ENCODE measurements at regions not wholly inside any gene's neighbourhood (a gene's known extent, or its start where the extent isn't known, plus 50 kb on each side); places are given as distances from the start of the nearest gene placed in this dataset.

DNA sequence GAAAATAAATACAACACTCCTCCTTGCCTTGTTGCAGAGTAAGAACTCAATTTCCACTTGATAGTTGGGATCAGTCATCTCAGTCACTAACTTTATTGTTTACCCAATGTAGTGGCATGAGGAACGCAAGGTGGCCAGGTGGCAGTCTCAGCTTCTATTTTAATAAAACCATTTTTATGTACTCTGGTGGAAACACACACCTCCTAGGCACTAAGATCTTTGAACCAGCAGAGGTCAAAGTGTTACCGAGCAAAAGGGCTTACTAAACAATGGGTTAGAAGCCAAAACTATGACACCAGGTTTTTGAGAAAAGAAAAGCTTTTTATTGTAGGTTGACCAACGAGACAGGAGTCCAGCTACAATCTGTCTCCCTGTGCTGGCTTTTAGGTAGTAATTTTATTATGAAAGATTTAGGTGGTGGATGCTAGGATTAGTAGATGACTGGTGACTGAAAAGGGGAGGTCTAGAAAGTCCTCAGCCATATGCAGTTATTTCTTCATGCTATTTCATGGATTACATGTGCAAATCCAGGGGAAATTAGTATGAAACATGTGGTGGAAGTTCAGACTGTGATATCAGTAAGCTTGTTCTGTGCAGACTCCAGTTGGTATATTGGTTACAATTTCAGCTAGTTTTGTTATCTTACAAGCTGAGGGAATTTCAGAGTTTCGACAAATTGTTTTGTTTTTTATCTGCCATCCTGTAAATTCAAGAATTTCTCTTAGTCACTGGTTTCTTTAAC lies 122.3 kb downstream of the PCTP start:
- Mint-ChIP-seq H3K9me3 (peaks cover 0 to 9% (median 3%) of the 10 kb centered on the region in 11 donors), H3K4me3 (no peak overlapping the region), H3K27ac (no peak overlapping the region), H3K27me3 (peaks cover 2 to 20% (median 9%) of the 10 kb centered on the region in 5 donors), H3K36me3 (peaks cover 0 to 7% (median 0%) of the 10 kb centered on the region in 5 donors), H3K4me1 (no peaks in the 10 kb centered on the region)
- ChIA-PET CTCF (no interaction called here), POLR2A (no interaction called here)
- Histone ChIP-seq H3K4me3 (ENCODE audit: low read length) (no peak overlapping the region), H3K36me3 (ENCODE audit: control insufficient read depth in 2 of 3, insufficient read depth in 3 of 3, low read length in 3 of 3) (no peaks in the 10 kb centered on the region), H3K4me1 (ENCODE audit: control insufficient read depth in 2 of 2, insufficient read depth in 2 of 2, low read length in 2 of 2) (no peaks in the 10 kb centered on the region), H3K27me3 (ENCODE audit: control insufficient read depth in 2 of 2, insufficient read depth in 2 of 2, low read length in 2 of 2) (no peaks in the 10 kb centered on the region), H3K9me3 (ENCODE audit: control insufficient read depth in 2 of 3, low read length in 3 of 3) (no peaks in the 10 kb centered on the region), H3K27ac (ENCODE audit: low read depth, low read length) (no peak overlapping the region)
- no peak for DNase-seq
- no peak for ATAC-seq
- intact Hi-C loops (cut with micrococcal nuclease): no loop called here

DNA sequence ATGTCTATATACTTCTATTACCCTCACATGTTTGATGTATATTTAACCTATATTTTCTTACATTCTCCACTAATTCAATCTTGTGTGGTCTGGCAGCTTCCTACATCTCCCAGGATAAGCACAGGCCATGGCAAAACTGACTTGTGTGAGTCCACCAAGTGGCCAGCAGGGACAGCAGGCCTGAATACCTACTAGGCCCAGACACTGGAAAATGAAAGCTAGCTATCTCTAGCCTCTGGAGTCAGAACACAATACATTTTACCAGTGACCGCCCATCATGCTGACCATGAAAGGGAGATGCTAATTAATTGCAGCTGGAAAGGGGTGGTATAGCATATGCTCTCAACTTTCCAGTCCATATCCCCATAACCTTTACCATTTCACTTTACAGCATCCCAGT lies 132.3 kb downstream of the PCTP start:
- intact Hi-C loops (cut with micrococcal nuclease): no loop called here
- Mint-ChIP-seq H3K4me3 (no peak overlapping the region), H3K27ac (no peak overlapping the region), H3K9me3 (peaks cover 0 to 2% (median 0%) of the 10 kb centered on the region in 11 donors), H3K36me3 (no peaks in the 10 kb centered on the region), H3K4me1 (no peaks in the 10 kb centered on the region), H3K27me3 (peaks cover 0 to 14% (median 4%) of the 10 kb centered on the region in 5 donors)
- POLR2A ChIA-PET: no interaction called here
- CTCF ChIA-PET: no interaction called here
- Histone ChIP-seq H3K27me3 (ENCODE audit: control insufficient read depth in 2 of 2, insufficient read depth in 2 of 2, low read length in 2 of 2) (no peaks in the 10 kb centered on the region), H3K9me3 (ENCODE audit: control insufficient read depth in 2 of 3, low read length in 3 of 3) (no peaks in the 10 kb centered on the region), H3K36me3 (ENCODE audit: control insufficient read depth in 2 of 3, insufficient read depth in 3 of 3, low read length in 3 of 3) (no peaks in the 10 kb centered on the region), H3K27ac (ENCODE audit: low read depth, low read length) (no peak overlapping the region), H3K4me3 (ENCODE audit: low read length) (no peak overlapping the region), H3K4me1 (ENCODE audit: control insufficient read depth in 2 of 2, insufficient read depth in 2 of 2, low read length in 2 of 2) (no peaks in the 10 kb centered on the region)
- DNase-seq (no peak), ATAC-seq (no peak)

DNA sequence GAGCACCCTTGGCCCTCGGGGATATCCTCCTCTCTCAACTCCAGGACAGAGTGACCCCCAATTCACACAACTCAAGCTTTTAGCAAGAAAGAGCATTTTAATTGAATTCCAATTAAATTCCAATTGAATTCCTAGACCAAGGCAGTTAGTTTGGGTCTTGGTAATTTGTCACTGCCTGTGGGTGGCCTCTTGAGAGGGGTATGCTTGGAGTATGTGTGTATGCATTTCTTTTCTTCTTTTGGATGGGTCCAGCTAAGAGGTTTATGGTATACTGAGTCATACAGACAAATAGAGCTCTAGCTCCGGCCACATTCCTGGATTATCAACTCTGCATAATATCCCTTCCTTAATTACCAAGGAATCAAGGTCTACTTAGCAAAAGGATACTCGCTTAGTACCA lies 136.7 kb downstream of the PCTP start:
- intact Hi-C loops (cut with micrococcal nuclease): no loop called here
- peaks cover 0 to 1% (median 0%) of the 10 kb centered on the region in 7 donors for H3K4me1 Mint-ChIP-seq
- no peaks in the 10 kb centered on the region for H3K4me1 ChIP-seq (ENCODE audit: control insufficient read depth in 2 of 2, insufficient read depth in 2 of 2, low read length in 2 of 2)
- H3K4me3 ChIP-seq (ENCODE audit: low read length): no peak overlapping the region
- no peaks in the 10 kb centered on the region for H3K36me3 Mint-ChIP-seq
- ChIA-PET CTCF (interaction anchor here (0.7 kb wide), 1 partner anchor 115 kb away, joined by 3 read pairs; no protein-coding TSS in a partner anchor), POLR2A (no interaction called here)
- no peak overlapping the region for H3K27ac ChIP-seq (ENCODE audit: low read depth, low read length)
- no peak overlapping the region for H3K4me3 Mint-ChIP-seq
- ATAC-seq: no peak
- peaks cover 0 to 13% (median 0%) of the 10 kb centered on the region in 11 donors for H3K9me3 Mint-ChIP-seq
- no peaks in the 10 kb centered on the region for H3K27me3 ChIP-seq (ENCODE audit: control insufficient read depth in 2 of 2, insufficient read depth in 2 of 2, low read length in 2 of 2)
- peaks cover 0 to 22% (median 15%) of the 10 kb centered on the region in 5 donors for H3K27me3 Mint-ChIP-seq
- H3K9me3 ChIP-seq (ENCODE audit: control insufficient read depth in 2 of 3, low read length in 3 of 3): no peaks in the 10 kb centered on the region
- no peak for DNase-seq
- H3K27ac Mint-ChIP-seq: no peak overlapping the region
- no peaks in the 10 kb centered on the region for H3K36me3 ChIP-seq (ENCODE audit: control insufficient read depth in 2 of 3, insufficient read depth in 3 of 3, low read length in 3 of 3)

- Mint-ChIP-seq H3K4me3 (no peak overlapping the region), H3K9me3 (peaks cover 0 to 13% (median 0%) of the 10 kb centered on the region in 11 donors), H3K27me3 (peaks cover 0 to 30% (median 17%) of the 10 kb centered on the region in 5 donors), H3K27ac (no peak overlapping the region), H3K4me1 (peaks cover 0 to 1% (median 0%) of the 10 kb centered on the region in 7 donors), H3K36me3 (no peaks in the 10 kb centered on the region)
- DNase-seq (no peak), ATAC-seq (no peak)
- Histone ChIP-seq H3K36me3 (ENCODE audit: control insufficient read depth in 2 of 3, insufficient read depth in 3 of 3, low read length in 3 of 3) (no peaks in the 10 kb centered on the region), H3K4me3 (ENCODE audit: low read length) (no peak overlapping the region), H3K9me3 (ENCODE audit: control insufficient read depth in 2 of 3, low read length in 3 of 3) (no peaks in the 10 kb centered on the region), H3K27me3 (ENCODE audit: control insufficient read depth in 2 of 2, insufficient read depth in 2 of 2, low read length in 2 of 2) (no peaks in the 10 kb centered on the region), H3K27ac (ENCODE audit: low read depth, low read length) (no peak overlapping the region), H3K4me1 (ENCODE audit: control insufficient read depth in 2 of 2, insufficient read depth in 2 of 2, low read length in 2 of 2) (no peaks in the 10 kb centered on the region)
- intact Hi-C loops (cut with micrococcal nuclease): no loop called here
- POLR2A ChIA-PET: no interaction called here
- CTCF ChIA-PET: no interaction called here
Observed at GRCh38 chr17:55889271-55889670, 138.4 kb downstream of the PCTP start.

DNA sequence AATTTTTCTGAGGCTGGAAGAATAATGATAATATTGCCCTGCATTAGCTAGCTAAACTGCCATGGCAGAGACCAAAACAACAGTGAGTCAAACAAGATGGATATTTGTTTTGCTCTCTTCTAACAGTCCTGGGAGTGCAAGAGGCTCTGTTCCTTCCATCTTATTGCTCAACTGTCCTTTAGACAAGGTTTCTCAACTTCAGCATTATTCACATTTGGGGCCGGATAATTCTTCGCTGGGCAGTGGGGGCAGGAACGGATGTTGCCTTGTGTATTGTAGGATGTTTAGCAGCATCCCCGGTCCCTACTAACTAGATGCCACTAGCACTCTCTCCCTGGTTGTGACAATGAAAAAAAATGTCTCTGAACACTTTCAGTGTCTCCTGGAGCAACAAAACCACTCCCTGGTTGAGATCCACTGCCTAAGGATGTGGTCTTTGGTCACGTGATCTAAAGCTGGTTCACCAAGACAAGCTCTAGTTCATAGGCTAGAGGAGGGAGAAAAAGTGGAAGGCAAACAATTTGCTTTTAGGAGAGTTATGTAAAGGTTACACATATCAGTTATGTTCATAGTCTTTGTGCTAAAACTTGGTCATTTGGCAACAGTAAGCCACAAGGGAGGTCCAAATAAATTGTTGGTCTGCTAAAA lies 144.4 kb downstream of the PCTP start:
- POLR2A ChIA-PET: no interaction called here
- intact Hi-C loops (cut with micrococcal nuclease): no loop called here
- DNase-seq (peak in 5 of 9 donors; percentile 8 to 52 (median 27)), ATAC-seq (no peak)
- H3K36me3 Mint-ChIP-seq: no peaks in the 10 kb centered on the region
- no peak overlapping the region for H3K4me3 ChIP-seq (ENCODE audit: low read length)
- peaks cover 0 to 6% (median 0%) of the 10 kb centered on the region in 11 donors for H3K9me3 Mint-ChIP-seq
- H3K27me3 ChIP-seq (ENCODE audit: control insufficient read depth in 2 of 2, insufficient read depth in 2 of 2, low read length in 2 of 2): no peaks in the 10 kb centered on the region
- H3K9me3 ChIP-seq (ENCODE audit: control insufficient read depth in 2 of 3, low read length in 3 of 3): no peaks in the 10 kb centered on the region
- peaks cover 0 to 7% (median 5%) of the 10 kb centered on the region in 7 donors for H3K4me1 Mint-ChIP-seq
- CTCF ChIA-PET: no interaction called here
- H3K4me1 ChIP-seq (ENCODE audit: control insufficient read depth in 2 of 2, insufficient read depth in 2 of 2, low read length in 2 of 2): no peaks in the 10 kb centered on the region
- H3K36me3 ChIP-seq (ENCODE audit: control insufficient read depth in 2 of 3, insufficient read depth in 3 of 3, low read length in 3 of 3): no peaks in the 10 kb centered on the region
- H3K27me3 Mint-ChIP-seq: peaks cover 0 to 20% (median 17%) of the 10 kb centered on the region in 5 donors
- no peak overlapping the region for H3K27ac ChIP-seq (ENCODE audit: low read depth, low read length)
- H3K4me3 Mint-ChIP-seq: no peak overlapping the region
- H3K27ac Mint-ChIP-seq: peak overlapping the region in 1 of 9 donors; percentile 14

DNA sequence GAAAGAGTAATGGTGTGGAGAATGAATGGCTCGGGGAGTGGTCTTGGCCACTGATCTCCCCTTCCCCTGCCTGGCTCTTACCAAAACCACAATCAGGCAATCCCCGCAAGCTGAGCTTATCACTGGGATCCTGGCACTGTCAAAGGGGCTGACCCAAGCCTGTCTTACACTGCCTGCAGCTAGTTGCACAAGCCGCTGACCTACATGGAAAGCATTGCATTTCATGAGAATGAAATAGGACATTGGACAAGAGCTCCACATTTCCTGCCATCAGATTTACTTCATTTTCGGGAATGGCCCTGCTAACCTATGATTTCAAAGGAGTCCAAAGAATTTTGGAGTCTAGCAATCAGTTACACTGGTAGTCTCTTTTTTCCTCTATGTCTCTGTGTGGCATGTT lies 146.4 kb downstream of the PCTP start:
- Mint-ChIP-seq H3K4me1 (peaks cover 0 to 7% (median 5%) of the 10 kb centered on the region in 7 donors), H3K27ac (no peak overlapping the region), H3K36me3 (no peaks in the 10 kb centered on the region), H3K4me3 (no peak overlapping the region), H3K27me3 (peaks cover 0 to 12% (median 8%) of the 10 kb centered on the region in 5 donors), H3K9me3 (no peaks in the 10 kb centered on the region)
- ChIA-PET CTCF (no interaction called here), POLR2A (no interaction called here)
- Histone ChIP-seq H3K27me3 (ENCODE audit: control insufficient read depth in 2 of 2, insufficient read depth in 2 of 2, low read length in 2 of 2) (no peaks in the 10 kb centered on the region), H3K36me3 (ENCODE audit: control insufficient read depth in 2 of 3, insufficient read depth in 3 of 3, low read length in 3 of 3) (no peaks in the 10 kb centered on the region), H3K4me1 (ENCODE audit: control insufficient read depth in 2 of 2, insufficient read depth in 2 of 2, low read length in 2 of 2) (no peaks in the 10 kb centered on the region), H3K4me3 (ENCODE audit: low read length) (no peak overlapping the region), H3K9me3 (ENCODE audit: control insufficient read depth in 2 of 3, low read length in 3 of 3) (no peaks in the 10 kb centered on the region), H3K27ac (ENCODE audit: low read depth, low read length) (no peak overlapping the region)
- intact Hi-C loops (cut with micrococcal nuclease): no loop called here
- no peak for ATAC-seq
- no peak for DNase-seq

- Histone ChIP-seq H3K9me3 (ENCODE audit: control insufficient read depth in 2 of 3, low read length in 3 of 3) (no peaks in the 10 kb centered on the region), H3K36me3 (ENCODE audit: control insufficient read depth in 2 of 3, insufficient read depth in 3 of 3, low read length in 3 of 3) (no peaks in the 10 kb centered on the region), H3K4me1 (ENCODE audit: control insufficient read depth in 2 of 2, insufficient read depth in 2 of 2, low read length in 2 of 2) (no peaks in the 10 kb centered on the region), H3K4me3 (ENCODE audit: low read length) (no peak overlapping the region), H3K27me3 (ENCODE audit: control insufficient read depth in 2 of 2, insufficient read depth in 2 of 2, low read length in 2 of 2) (no peaks in the 10 kb centered on the region), H3K27ac (ENCODE audit: low read depth, low read length) (no peak overlapping the region)
- Mint-ChIP-seq H3K9me3 (no peaks in the 10 kb centered on the region), H3K27me3 (peaks cover 2 to 9% (median 5%) of the 10 kb centered on the region in 5 donors), H3K4me1 (peaks cover 0 to 7% (median 5%) of the 10 kb centered on the region in 7 donors), H3K4me3 (no peak overlapping the region), H3K27ac (no peak overlapping the region), H3K36me3 (no peaks in the 10 kb centered on the region)
- intact Hi-C loops (cut with micrococcal nuclease): no loop called here
- ChIA-PET CTCF (no interaction called here), POLR2A (no interaction called here)
- DNase-seq (no peak), ATAC-seq (no peak)
Observed at GRCh38 chr17:55898195-55898594, 147.3 kb downstream of the PCTP start.

All from naive thymus-derived CD4-positive, alpha-beta T cell (primary cell).